ENCODE measurements at regions not wholly inside any gene's neighbourhood (a gene's known extent, or its start where the extent isn't known, plus 50 kb on each side); places are given as distances from the start of the nearest gene placed in this dataset.

DNA sequence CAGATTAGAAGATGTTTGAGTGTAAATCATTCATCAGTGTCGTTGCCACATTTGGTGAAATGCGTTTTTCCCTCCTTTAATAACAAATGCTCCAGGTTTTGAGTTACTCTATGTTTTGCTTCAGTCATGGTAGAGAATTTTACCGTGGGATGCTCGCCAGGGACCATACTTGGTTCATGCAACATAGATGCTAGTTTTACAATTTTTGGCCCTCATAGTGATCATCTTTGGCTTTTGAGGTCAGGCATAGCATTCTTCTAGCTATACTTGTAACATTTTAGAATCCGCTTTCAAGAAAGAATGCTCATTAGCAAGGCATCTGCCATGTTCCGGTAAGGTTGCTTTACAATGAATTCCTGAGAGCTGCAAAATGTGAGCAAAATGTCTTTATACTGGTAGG is 147.2 kb downstream of the SPCS3 start (continued):
- TF ChIP-seq, protein P1, sequence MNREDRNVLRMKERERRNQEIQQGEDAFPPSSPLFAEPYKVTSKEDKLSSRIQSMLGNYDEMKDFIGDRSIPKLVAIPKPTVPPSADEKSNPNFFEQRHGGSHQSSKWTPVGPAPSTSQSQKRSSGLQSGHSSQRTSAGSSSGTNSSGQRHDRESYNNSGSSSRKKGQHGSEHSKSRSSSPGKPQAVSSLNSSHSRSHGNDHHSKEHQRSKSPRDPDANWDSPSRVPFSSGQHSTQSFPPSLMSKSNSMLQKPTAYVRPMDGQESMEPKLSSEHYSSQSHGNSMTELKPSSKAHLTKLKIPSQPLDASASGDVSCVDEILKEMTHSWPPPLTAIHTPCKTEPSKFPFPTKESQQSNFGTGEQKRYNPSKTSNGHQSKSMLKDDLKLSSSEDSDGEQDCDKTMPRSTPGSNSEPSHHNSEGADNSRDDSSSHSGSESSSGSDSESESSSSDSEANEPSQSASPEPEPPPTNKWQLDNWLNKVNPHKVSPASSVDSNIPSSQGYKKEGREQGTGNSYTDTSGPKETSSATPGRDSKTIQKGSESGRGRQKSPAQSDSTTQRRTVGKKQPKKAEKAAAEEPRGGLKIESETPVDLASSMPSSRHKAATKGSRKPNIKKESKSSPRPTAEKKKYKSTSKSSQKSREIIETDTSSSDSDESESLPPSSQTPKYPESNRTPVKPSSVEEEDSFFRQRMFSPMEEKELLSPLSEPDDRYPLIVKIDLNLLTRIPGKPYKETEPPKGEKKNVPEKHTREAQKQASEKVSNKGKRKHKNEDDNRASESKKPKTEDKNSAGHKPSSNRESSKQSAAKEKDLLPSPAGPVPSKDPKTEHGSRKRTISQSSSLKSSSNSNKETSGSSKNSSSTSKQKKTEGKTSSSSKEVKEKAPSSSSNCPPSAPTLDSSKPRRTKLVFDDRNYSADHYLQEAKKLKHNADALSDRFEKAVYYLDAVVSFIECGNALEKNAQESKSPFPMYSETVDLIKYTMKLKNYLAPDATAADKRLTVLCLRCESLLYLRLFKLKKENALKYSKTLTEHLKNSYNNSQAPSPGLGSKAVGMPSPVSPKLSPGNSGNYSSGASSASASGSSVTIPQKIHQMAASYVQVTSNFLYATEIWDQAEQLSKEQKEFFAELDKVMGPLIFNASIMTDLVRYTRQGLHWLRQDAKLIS (CRISPR knock-in tag; IDR thresholded peaks at IDR 0.05; ENCODE audit: borderline replicate concordance): no peak

DNA sequence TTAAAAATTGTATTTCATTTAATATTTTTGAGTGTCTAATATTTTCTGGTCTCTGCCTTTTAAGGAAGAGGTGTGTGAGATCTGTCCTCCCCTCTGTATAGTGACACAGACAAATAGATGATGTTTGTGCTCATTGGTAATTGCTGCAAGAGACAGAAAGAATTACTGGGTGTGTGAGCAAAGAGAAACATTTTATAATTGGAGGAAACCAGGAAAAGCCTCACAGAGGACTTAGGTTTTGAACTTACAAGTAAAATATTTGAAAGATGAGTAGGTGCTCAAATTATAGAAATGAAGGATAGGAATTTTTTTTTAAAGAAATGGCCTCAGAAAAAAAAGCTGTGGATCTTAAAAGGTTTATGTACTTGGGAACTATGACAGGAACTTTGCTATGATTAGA is 149.8 kb downstream of the SPCS3 start:
- ChIA-PET POLR2A (no interaction called here), CTCF (no interaction called here)
- Mint-ChIP-seq H3K27me3 (ENCODE audit: low read depth) (no peaks in the 10 kb centered on the region), H3K4me3 (no peak overlapping the region), H3K36me3 (peaks cover 6% of the 10 kb centered on the region), H3K27ac (no peak overlapping the region), H3K9me3 (peaks cover 16% of the 10 kb centered on the region), H3K4me1 (no peaks in the 10 kb centered on the region)
- DNase-seq (ENCODE audit: low spot score) (no peak), ATAC-seq (no peak)
- TF ChIP-seq HMGA2 (CRISPR knock-in tag; IDR thresholded peaks at IDR 0.05) (no peak), OVOL2 (CRISPR knock-in tag; IDR thresholded peaks at IDR 0.05; ENCODE audit: borderline replicate concordance) (no peak), TP53 (CRISPR knock-in tag; IDR thresholded peaks at IDR 0.05) (no peak), FOXJ3 (CRISPR knock-in tag; IDR thresholded peaks at IDR 0.05; ENCODE audit: borderline replicate concordance) (no peak), RORB (CRISPR knock-in tag; IDR thresholded peaks at IDR 0.05) (no peak), FOXP1 (CRISPR knock-in tag; IDR thresholded peaks at IDR 0.05; ENCODE audit: borderline replicate concordance) (no peak), NR3C1 (CRISPR knock-in tag; conservative IDR thresholded peaks at IDR 0.05; ENCODE audit: low read depth) (no peak), ZNF416 (CRISPR knock-in tag; IDR thresholded peaks at IDR 0.05) (no peak), EMX1 (CRISPR knock-in tag; IDR thresholded peaks at IDR 0.05) (no peak), GRHL2 (CRISPR knock-in tag; IDR thresholded peaks at IDR 0.05; ENCODE audit: insufficient replicate concordance, severe bottlenecking) (no peak)
- TF ChIP-seq, protein P2, sequence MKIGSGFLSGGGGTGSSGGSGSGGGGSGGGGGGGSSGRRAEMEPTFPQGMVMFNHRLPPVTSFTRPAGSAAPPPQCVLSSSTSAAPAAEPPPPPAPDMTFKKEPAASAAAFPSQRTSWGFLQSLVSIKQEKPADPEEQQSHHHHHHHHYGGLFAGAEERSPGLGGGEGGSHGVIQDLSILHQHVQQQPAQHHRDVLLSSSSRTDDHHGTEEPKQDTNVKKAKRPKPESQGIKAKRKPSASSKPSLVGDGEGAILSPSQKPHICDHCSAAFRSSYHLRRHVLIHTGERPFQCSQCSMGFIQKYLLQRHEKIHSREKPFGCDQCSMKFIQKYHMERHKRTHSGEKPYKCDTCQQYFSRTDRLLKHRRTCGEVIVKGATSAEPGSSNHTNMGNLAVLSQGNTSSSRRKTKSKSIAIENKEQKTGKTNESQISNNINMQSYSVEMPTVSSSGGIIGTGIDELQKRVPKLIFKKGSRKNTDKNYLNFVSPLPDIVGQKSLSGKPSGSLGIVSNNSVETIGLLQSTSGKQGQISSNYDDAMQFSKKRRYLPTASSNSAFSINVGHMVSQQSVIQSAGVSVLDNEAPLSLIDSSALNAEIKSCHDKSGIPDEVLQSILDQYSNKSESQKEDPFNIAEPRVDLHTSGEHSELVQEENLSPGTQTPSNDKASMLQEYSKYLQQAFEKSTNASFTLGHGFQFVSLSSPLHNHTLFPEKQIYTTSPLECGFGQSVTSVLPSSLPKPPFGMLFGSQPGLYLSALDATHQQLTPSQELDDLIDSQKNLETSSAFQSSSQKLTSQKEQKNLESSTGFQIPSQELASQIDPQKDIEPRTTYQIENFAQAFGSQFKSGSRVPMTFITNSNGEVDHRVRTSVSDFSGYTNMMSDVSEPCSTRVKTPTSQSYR (CRISPR knock-in tag; IDR thresholded peaks at IDR 0.05): no peak
- TF ChIP-seq, protein P3, sequence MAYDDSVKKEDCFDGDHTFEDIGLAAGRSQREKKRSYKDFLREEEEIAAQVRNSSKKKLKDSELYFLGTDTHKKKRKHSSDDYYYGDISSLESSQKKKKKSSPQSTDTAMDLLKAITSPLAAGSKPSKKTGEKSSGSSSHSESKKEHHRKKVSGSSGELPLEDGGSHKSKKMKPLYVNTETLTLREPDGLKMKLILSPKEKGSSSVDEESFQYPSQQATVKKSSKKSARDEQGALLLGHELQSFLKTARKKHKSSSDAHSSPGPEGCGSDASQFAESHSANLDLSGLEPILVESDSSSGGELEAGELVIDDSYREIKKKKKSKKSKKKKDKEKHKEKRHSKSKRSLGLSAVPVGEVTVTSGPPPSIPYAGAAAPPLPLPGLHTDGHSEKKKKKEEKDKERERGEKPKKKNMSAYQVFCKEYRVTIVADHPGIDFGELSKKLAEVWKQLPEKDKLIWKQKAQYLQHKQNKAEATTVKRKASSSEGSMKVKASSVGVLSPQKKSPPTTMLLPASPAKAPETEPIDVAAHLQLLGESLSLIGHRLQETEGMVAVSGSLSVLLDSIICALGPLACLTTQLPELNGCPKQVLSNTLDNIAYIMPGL (CRISPR knock-in tag; IDR thresholded peaks at IDR 0.05): no peak
- TF ChIP-seq, protein P4, sequence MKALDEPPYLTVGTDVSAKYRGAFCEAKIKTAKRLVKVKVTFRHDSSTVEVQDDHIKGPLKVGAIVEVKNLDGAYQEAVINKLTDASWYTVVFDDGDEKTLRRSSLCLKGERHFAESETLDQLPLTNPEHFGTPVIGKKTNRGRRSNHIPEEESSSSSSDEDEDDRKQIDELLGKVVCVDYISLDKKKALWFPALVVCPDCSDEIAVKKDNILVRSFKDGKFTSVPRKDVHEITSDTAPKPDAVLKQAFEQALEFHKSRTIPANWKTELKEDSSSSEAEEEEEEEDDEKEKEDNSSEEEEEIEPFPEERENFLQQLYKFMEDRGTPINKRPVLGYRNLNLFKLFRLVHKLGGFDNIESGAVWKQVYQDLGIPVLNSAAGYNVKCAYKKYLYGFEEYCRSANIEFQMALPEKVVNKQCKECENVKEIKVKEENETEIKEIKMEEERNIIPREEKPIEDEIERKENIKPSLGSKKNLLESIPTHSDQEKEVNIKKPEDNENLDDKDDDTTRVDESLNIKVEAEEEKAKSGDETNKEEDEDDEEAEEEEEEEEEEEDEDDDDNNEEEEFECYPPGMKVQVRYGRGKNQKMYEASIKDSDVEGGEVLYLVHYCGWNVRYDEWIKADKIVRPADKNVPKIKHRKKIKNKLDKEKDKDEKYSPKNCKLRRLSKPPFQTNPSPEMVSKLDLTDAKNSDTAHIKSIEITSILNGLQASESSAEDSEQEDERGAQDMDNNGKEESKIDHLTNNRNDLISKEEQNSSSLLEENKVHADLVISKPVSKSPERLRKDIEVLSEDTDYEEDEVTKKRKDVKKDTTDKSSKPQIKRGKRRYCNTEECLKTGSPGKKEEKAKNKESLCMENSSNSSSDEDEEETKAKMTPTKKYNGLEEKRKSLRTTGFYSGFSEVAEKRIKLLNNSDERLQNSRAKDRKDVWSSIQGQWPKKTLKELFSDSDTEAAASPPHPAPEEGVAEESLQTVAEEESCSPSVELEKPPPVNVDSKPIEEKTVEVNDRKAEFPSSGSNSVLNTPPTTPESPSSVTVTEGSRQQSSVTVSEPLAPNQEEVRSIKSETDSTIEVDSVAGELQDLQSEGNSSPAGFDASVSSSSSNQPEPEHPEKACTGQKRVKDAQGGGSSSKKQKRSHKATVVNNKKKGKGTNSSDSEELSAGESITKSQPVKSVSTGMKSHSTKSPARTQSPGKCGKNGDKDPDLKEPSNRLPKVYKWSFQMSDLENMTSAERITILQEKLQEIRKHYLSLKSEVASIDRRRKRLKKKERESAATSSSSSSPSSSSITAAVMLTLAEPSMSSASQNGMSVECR (CRISPR knock-in tag; IDR thresholded peaks at IDR 0.05; ENCODE audit: borderline replicate concordance): no peak
- TF ChIP-seq, protein P5, sequence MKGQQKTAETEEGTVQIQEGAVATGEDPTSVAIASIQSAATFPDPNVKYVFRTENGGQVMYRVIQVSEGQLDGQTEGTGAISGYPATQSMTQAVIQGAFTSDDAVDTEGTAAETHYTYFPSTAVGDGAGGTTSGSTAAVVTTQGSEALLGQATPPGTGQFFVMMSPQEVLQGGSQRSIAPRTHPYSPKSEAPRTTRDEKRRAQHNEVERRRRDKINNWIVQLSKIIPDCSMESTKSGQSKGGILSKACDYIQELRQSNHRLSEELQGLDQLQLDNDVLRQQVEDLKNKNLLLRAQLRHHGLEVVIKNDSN (CRISPR knock-in tag; IDR thresholded peaks at IDR 0.05): no peak
- TF ChIP-seq, protein P6, sequence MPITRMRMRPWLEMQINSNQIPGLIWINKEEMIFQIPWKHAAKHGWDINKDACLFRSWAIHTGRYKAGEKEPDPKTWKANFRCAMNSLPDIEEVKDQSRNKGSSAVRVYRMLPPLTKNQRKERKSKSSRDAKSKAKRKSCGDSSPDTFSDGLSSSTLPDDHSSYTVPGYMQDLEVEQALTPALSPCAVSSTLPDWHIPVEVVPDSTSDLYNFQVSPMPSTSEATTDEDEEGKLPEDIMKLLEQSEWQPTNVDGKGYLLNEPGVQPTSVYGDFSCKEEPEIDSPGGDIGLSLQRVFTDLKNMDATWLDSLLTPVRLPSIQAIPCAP (CRISPR knock-in tag; IDR thresholded peaks at IDR 0.05): no peak
- TF ChIP-seq, protein P7, sequence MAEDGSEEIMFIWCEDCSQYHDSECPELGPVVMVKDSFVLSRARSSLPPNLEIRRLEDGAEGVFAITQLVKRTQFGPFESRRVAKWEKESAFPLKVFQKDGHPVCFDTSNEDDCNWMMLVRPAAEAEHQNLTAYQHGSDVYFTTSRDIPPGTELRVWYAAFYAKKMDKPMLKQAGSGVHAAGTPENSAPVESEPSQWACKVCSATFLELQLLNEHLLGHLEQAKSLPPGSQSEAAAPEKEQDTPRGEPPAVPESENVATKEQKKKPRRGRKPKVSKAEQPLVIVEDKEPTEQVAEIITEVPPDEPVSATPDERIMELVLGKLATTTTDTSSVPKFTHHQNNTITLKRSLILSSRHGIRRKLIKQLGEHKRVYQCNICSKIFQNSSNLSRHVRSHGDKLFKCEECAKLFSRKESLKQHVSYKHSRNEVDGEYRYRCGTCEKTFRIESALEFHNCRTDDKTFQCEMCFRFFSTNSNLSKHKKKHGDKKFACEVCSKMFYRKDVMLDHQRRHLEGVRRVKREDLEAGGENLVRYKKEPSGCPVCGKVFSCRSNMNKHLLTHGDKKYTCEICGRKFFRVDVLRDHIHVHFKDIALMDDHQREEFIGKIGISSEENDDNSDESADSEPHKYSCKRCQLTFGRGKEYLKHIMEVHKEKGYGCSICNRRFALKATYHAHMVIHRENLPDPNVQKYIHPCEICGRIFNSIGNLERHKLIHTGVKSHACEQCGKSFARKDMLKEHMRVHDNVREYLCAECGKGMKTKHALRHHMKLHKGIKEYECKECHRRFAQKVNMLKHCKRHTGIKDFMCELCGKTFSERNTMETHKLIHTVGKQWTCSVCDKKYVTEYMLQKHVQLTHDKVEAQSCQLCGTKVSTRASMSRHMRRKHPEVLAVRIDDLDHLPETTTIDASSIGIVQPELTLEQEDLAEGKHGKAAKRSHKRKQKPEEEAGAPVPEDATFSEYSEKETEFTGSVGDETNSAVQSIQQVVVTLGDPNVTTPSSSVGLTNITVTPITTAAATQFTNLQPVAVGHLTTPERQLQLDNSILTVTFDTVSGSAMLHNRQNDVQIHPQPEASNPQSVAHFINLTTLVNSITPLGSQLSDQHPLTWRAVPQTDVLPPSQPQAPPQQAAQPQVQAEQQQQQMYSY (CRISPR knock-in tag; IDR thresholded peaks at IDR 0.05): no peak
- TF ChIP-seq, protein P8, sequence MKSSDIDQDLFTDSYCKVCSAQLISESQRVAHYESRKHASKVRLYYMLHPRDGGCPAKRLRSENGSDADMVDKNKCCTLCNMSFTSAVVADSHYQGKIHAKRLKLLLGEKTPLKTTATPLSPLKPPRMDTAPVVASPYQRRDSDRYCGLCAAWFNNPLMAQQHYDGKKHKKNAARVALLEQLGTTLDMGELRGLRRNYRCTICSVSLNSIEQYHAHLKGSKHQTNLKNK (CRISPR knock-in tag; IDR thresholded peaks at IDR 0.05): no peak
